GM21529 (cell line): ENCODE measurements at regions not wholly inside any gene's neighbourhood (a gene's known extent, or its start where the extent isn't known, plus 50 kb on each side); places are given as distances from the start of the nearest gene placed in this dataset.
"Not testable (repeated sequence)": the region's sequence is repeated elsewhere in the genome, so short reads cannot be mapped to it uniquely, and the experiment has no call there.

Source experiments
- ATAC-seq: cut with Tn5 transposase; IDR thresholded peaks from one replicate; pipeline ENCODE4 v1.9.1; 2021; ENCODE audit not compliant: unreplicated experiment

GRCh38 chr1:80170811-80171485 lies 1164.4 kb upstream of the ADGRL4 start:
- ATAC-seq: no peak

GRCh38 chr1:80164150-80164549 lies 1157.6 kb upstream of the ADGRL4 start:
- ATAC-seq: no peak

- ATAC-seq: no peak
These were observed 1157.2 kb upstream of the ADGRL4 start for GRCh38 chr1:80163686-80164085.

- ATAC-seq: no peak
These were observed 1152.2 kb upstream of the ADGRL4 start for GRCh38 chr1:80158771-80159170.

- no peak for ATAC-seq
These were observed 1151.7 kb upstream of the ADGRL4 start for GRCh38 chr1:80158266-80158665.

- no peak for ATAC-seq
These were observed 1148.8 kb upstream of the ADGRL4 start for GRCh38 chr1:80155371-80155770.

- no peak for ATAC-seq
These were observed 1147.6 kb upstream of the ADGRL4 start for GRCh38 chr1:80154176-80154575.

- no peak for ATAC-seq
These were observed 1147.2 kb upstream of the ADGRL4 start for GRCh38 chr1:80153762-80154161.

GRCh38 chr1:80143361-80143760 lies 1136.8 kb upstream of the ADGRL4 start:
- ATAC-seq: no peak

GRCh38 chr1:80137946-80138602 lies 1131.5 kb upstream of the ADGRL4 start:
- not testable (repeated sequence) for ATAC-seq

- no peak for ATAC-seq
These were observed 1106.9 kb upstream of the ADGRL4 start for GRCh38 chr1:80113168-80114038.

GRCh38 chr1:80101159-80101558 lies 1094.6 kb upstream of the ADGRL4 start:
- no peak for ATAC-seq

- no peak for ATAC-seq
These were observed 1093.2 kb upstream of the ADGRL4 start for GRCh38 chr1:80099713-80100112.

GRCh38 chr1:80085067-80085466 lies 1078.5 kb upstream of the ADGRL4 start:
- no peak for ATAC-seq

- ATAC-seq: no peak
These were observed 1077.4 kb upstream of the ADGRL4 start for GRCh38 chr1:80083892-80084291.

- no peak for ATAC-seq
These were observed 1069.9 kb upstream of the ADGRL4 start for GRCh38 chr1:80076469-80076868.

- no peak for ATAC-seq
These were observed 1068.8 kb upstream of the ADGRL4 start for GRCh38 chr1:80075351-80075750.

GRCh38 chr1:80072563-80072962 lies 1066.0 kb upstream of the ADGRL4 start:
- ATAC-seq: no peak

GRCh38 chr1:80066060-80066459 lies 1059.5 kb upstream of the ADGRL4 start:
- ATAC-seq: no peak

- no peak for ATAC-seq
These were observed 1058.0 kb upstream of the ADGRL4 start for GRCh38 chr1:80064524-80064923.

- ATAC-seq: no peak
These were observed 1053.4 kb upstream of the ADGRL4 start for GRCh38 chr1:80059940-80060339.

GRCh38 chr1:80056179-80056578 lies 1049.6 kb upstream of the ADGRL4 start:
- ATAC-seq: no peak
